Esophagus muscularis mucosa (tissue), 4 donors: ENCODE measurements at regions not wholly inside any gene's neighbourhood (a gene's known extent, or its start where the extent isn't known, plus 50 kb on each side); places are given as distances from the start of the nearest gene placed in this dataset.
A peak's percentile ranks its signal among the peaks of the same experiment; 100 is the strongest.

Experiments
- DNase-seq: peaks from one replicate; pipeline ENCODE4 v3.0.0-alpha.2; 2017; ENCODE audit errors: extremely low spot score
- H3K27ac ChIP-seq, 4 donors: fragments of 200-600 bp; sonication (generic); replicated peaks in 1 of 4; 1 replicate in 3 of 4; 2 replicates in 1 of 4; pipeline ENCODE4 v1.5.1; 2016 to 2019; ENCODE audit warnings: mild to moderate bottlenecking in 1 of 4
- H3K27me3 ChIP-seq, 4 donors: fragments of 200-600 bp; sonication (generic); one replicate each; pipeline versions ENCODE4 v1.5.1 to v1.6.0; 2016 to 2019
- H3K36me3 ChIP-seq, 4 donors: fragments of 200-600 bp; sonication (generic); one replicate each; pipeline ENCODE4 v1.5.1; 2016 to 2019
- H3K4me1 ChIP-seq, 4 donors: fragments of 200-600 bp; sonication (generic); one replicate each; pipeline ENCODE4 v1.5.1; 2016 to 2019
- H3K4me3 ChIP-seq, 4 donors: fragments of 200-600 bp; sonication (generic); 1 replicate in 2 of 4; 2 replicates in 2 of 4; pipeline ENCODE4 v1.5.1; 2016 to 2019; ENCODE audit warnings: mild to moderate bottlenecking in 4 of 4, moderate library complexity in 1 of 4
- H3K9me3 ChIP-seq, 4 donors: fragments of 200-600 bp; sonication (generic); 1 replicate in 3 of 4; 2 replicates in 1 of 4; pipeline ENCODE4 v1.5.1; 2016 to 2019
- EP300 ChIP-seq: sonication (generic); formaldehyde crosslinking; IDR thresholded peaks from one replicate; pipeline ENCODE4 v1.6.1; 2017; ENCODE audit warnings: antibody characterized with exemption
- POLR2A ChIP-seq: fragments of 450-650 bp; IDR thresholded peaks from one replicate; pipeline ENCODE4 v1.6.1; 2017; ENCODE audit warnings: antibody characterized with exemption, moderate library complexity, mild to moderate bottlenecking, low read depth
- POLR2AphosphoS5 ChIP-seq, 2 donors: sonication (generic); formaldehyde crosslinking; IDR thresholded peaks; one replicate each; pipeline ENCODE4 v1.6.1; 2017; ENCODE audit warnings: antibody characterized with exemption in 2 of 2
- WGBS: methylation state at CpG from one replicate; pipeline ENCODE4 v1.1.5; 2018; 5-methylcytosine and 5-hydroxymethylcytosine counted together
- intact Hi-C: fragments of 100-400 bp; cut with DNase I; formaldehyde crosslinking; loops from one replicate; pipeline ENCODE4 v1.15.1; 2023
- TF ChIP-seq, protein P1 (sequence below), 3 experiments: fragments of 200-600 bp in 2 of 3; fragments of 450-650 bp in 1 of 3; sonication (generic) in 2 of 3; IDR thresholded peaks; one replicate each; pipeline ENCODE4 v1.5.1; 2017 to 2019; ENCODE audit warnings: antibody characterized with exemption in 3 of 3, mild to moderate bottlenecking in 2 of 3, moderate library complexity in 1 of 3

DNA sequence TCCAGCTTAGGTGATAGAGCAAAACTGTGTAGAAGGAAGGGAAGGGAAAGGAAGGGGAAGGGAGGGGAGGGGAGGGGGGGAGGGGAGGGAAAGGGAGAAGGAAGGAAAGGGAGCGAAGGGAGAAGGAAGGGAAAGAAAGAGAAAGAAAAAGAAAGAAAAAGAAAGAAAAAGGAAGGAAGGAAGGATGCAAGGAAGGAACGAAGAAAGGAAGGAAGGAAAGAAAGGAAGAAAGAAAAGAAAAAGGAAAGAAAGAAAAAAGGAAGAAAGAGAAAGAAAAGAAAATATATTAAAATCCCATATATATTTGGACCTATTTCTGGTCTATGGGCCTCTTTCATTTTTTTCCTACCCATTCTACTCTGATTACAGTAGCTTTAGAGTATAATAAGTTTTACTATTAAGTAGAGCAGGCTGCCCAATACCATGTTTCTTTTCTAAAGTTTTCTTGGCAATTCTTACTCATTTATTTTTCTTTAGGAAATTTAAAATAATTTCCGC is 229.1 kb downstream of the AUH start:
- H3K36me3 ChIP-seq = no peaks in the 10 kb centered on the region
- DNase-seq = no peak
- intact Hi-C loops = no loop called here
- no peak overlapping the region for H3K27ac ChIP-seq
- 93% methylated on average over 3 of the region's 3 CpGs for WGBS
- H3K4me3 ChIP-seq = no peak overlapping the region
- TF ChIP-seq EP300 (no peak), POLR2A (no peak), POLR2AphosphoS5 (IDR thresholded peaks at IDR 0.05) (no peak)
- TF ChIP-seq, protein P1, sequence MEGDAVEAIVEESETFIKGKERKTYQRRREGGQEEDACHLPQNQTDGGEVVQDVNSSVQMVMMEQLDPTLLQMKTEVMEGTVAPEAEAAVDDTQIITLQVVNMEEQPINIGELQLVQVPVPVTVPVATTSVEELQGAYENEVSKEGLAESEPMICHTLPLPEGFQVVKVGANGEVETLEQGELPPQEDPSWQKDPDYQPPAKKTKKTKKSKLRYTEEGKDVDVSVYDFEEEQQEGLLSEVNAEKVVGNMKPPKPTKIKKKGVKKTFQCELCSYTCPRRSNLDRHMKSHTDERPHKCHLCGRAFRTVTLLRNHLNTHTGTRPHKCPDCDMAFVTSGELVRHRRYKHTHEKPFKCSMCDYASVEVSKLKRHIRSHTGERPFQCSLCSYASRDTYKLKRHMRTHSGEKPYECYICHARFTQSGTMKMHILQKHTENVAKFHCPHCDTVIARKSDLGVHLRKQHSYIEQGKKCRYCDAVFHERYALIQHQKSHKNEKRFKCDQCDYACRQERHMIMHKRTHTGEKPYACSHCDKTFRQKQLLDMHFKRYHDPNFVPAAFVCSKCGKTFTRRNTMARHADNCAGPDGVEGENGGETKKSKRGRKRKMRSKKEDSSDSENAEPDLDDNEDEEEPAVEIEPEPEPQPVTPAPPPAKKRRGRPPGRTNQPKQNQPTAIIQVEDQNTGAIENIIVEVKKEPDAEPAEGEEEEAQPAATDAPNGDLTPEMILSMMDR (IDR thresholded peaks at IDR 0.05) = no peak
- H3K9me3 ChIP-seq = no peaks in the 10 kb centered on the region
- H3K4me1 ChIP-seq = peaks cover 0 to 16% (median 9%) of the 10 kb centered on the region in 4 donors
- H3K27me3 ChIP-seq = no peaks in the 10 kb centered on the region

DNA sequence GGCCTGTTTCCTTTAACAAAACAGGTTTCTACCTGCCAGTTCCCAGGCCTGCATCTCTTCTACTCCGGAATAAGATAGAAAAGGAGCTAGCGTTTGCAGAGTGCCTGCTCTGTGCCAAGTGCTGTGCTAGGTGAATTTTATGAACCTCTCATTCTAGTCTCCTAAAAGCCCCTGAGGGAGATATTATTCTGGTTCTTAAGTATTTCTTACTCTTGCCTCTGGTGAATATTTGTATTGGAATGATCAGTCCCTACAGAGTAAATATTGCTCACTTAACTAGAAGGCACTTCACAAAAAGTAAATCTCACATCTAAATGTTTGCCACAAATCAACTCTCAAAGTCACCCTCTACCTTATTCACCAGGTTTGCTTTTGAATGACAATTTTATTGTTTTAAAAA is 227.1 kb downstream of the AUH start:
- intact Hi-C loops = no loop called here
- no peaks in the 10 kb centered on the region for H3K27me3 ChIP-seq
- no peaks in the 10 kb centered on the region for H3K36me3 ChIP-seq
- no peak overlapping the region for H3K4me3 ChIP-seq
- 97% methylated on average over 2 of the region's 2 CpGs for WGBS
- no peak for TF ChIP-seq POLR2A
- TF ChIP-seq, protein P1 (IDR thresholded peaks at IDR 0.05) = no peak
- no peak for TF ChIP-seq EP300
- no peak for TF ChIP-seq POLR2AphosphoS5 (IDR thresholded peaks at IDR 0.05)
- no peak for DNase-seq
- peaks cover 0 to 16% (median 9%) of the 10 kb centered on the region in 4 donors for H3K4me1 ChIP-seq
- no peaks in the 10 kb centered on the region for H3K9me3 ChIP-seq
- H3K27ac ChIP-seq = no peak overlapping the region

GRCh38 chr9:91137391-91137790 is 224.3 kb downstream of the AUH start:
- H3K4me3 ChIP-seq = no peak overlapping the region
- no peaks in the 10 kb centered on the region for H3K36me3 ChIP-seq
- H3K9me3 ChIP-seq = no peaks in the 10 kb centered on the region
- H3K4me1 ChIP-seq = peaks cover 5 to 14% (median 9%) of the 10 kb centered on the region in 4 donors
- WGBS = 89% methylated on average over 1 of the region's 1 CpG
- TF ChIP-seq EP300 = no peak
- TF ChIP-seq POLR2A = no peak
- no peak for TF ChIP-seq POLR2AphosphoS5 (IDR thresholded peaks at IDR 0.05)
- TF ChIP-seq, protein P1 (IDR thresholded peaks at IDR 0.05) = no peak
- H3K27me3 ChIP-seq = no peaks in the 10 kb centered on the region
- DNase-seq = no peak
- intact Hi-C loops = no loop called here
- H3K27ac ChIP-seq = no peak overlapping the region

- Histone ChIP-seq H3K27me3 (no peaks in the 10 kb centered on the region), H3K4me3 (no peak overlapping the region), H3K27ac (no peak overlapping the region), H3K4me1 (peaks cover 5 to 14% (median 9%) of the 10 kb centered on the region in 4 donors), H3K36me3 (no peaks in the 10 kb centered on the region), H3K9me3 (no peaks in the 10 kb centered on the region)
- intact Hi-C loops = no loop called here
- DNase-seq = no peak
- WGBS = 84% methylated on average over 5 of the region's 5 CpGs
- TF ChIP-seq POLR2AphosphoS5 (IDR thresholded peaks at IDR 0.05) (no peak), EP300 (no peak), POLR2A (no peak)
- TF ChIP-seq, protein P1 (IDR thresholded peaks at IDR 0.05) = no peak
These were observed 223.0 kb downstream of the AUH start for GRCh38 chr9:91138760-91139159.

DNA sequence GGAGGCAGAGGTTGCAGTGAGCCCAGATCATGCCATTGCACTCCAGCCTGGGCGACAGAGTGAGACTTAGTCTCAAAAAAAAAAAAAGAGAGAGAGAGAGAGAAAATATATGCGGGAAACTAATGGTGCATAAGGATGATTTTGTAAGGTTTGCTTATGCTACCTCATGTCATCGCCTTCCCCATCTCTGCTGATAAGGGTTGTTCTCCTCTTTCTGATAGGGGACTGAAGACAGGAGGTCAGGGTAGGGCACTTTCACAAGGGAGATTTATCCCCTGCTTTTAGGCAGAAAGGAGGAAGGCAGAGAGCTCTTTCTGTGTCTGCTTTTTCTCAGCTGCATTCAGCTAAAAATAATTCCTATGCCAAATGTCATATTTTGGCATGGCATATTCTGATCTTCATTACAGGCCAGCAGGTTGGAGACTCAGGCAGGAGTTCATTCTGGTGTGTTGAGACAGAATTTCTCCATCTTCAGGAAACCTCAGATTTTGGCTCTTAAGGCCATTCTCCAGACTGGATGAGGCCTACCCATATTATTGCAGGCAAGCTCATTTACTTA is 220.2 kb downstream of the AUH start:
- 52% methylated on average over 3 of the region's 3 CpGs for WGBS
- TF ChIP-seq POLR2AphosphoS5 (IDR thresholded peaks at IDR 0.05) (peak in 1 of 2 donors; percentile 13), EP300 (no peak)
- TF ChIP-seq, protein P1 (IDR thresholded peaks at IDR 0.05) = no peak
- peak overlapping the region in 1 of 4 donors; percentile 32 for H3K27ac ChIP-seq

More for the DNA sequence above, 220.2 kb downstream of the AUH start:
- Histone ChIP-seq H3K4me1 (peaks cover 5 to 14% (median 9%) of the 10 kb centered on the region in 4 donors), H3K27me3 (no peaks in the 10 kb centered on the region), H3K9me3 (no peaks in the 10 kb centered on the region), H3K36me3 (no peaks in the 10 kb centered on the region), H3K4me3 (no peak overlapping the region)
- intact Hi-C loops = no loop called here
- no peak for DNase-seq
